H1 (cell line): ENCODE measurements at regions not wholly inside any gene's neighbourhood (a gene's known extent, or its start where the extent isn't known, plus 50 kb on each side); places are given as distances from the start of the nearest gene placed in this dataset.

Source experiments
- CHD1 ChIP-seq: IDR thresholded peaks from 2 replicates; pipeline ENCODE4 v1.6.1; 2012; ENCODE audit warnings: low read depth, low read length, improper control_type of control experiment
- CHD7 ChIP-seq: fragments of 300-600 bp; sonication (generic); IDR thresholded peaks from 2 replicates; pipeline ENCODE4 v1.7.1; 2012; ENCODE audit warnings: low read length, moderate library complexity, mild to moderate bottlenecking, inconsistent platforms; ENCODE audit not compliant: insufficient replicate concordance
- EP300 ChIP-seq, 2 experiments: IDR thresholded peaks; 1 replicate in 1 of 2; 2 replicates in 1 of 2; pipeline ENCODE4 v1.6.1; 2011 to 2012; ENCODE audit warnings: low read depth in 2 of 2, low read length in 2 of 2, mild to moderate bottlenecking in 2 of 2, borderline replicate concordance in 1 of 2, inconsistent platforms in 1 of 2, moderate library complexity in 1 of 2
- EZH2 ChIP-seq: fragments of 200-600 bp; sonication (generic); IDR thresholded peaks from 2 replicates; pipeline ENCODE4 v1.7.1; 2012; ENCODE audit warnings: low read depth, mild to moderate bottlenecking, moderate library complexity, low read length, inconsistent platforms; ENCODE audit not compliant: severe bottlenecking
- MAFK ChIP-seq: IDR thresholded peaks from 2 replicates; pipeline ENCODE4 v1.6.1; 2012; ENCODE audit warnings: low read depth, mild to moderate bottlenecking, improper control_type of control experiment, low read length
- PHF8 ChIP-seq: fragments of 200-600 bp; sonication (generic); conservative IDR thresholded peaks from 2 replicates; pipeline ENCODE4 v1.7.1; 2012; ENCODE audit warnings: low read depth, mild to moderate bottlenecking, inconsistent platforms, low read length, moderate library complexity
- RFX5 ChIP-seq: IDR thresholded peaks from 2 replicates; pipeline ENCODE4 v1.6.1; 2011; ENCODE audit warnings: low read depth, low read length, improper control_type of control experiment, borderline replicate concordance
- TCF12 ChIP-seq: IDR thresholded peaks from 2 replicates; pipeline ENCODE4 v1.6.1; 2011; ENCODE audit warnings: low read depth, mild to moderate bottlenecking, low read length

- TF ChIP-seq CHD7 (no peak), EP300 (IDR thresholded peaks at IDR 0.05; ENCODE audit: borderline replicate concordance in 1 of 2, low read depth in 2 of 2, low read length in 2 of 2) (no peak), MAFK (no peak), EZH2 (no peak), RFX5 (no peak), CHD1 (no peak), PHF8 (no peak), TCF12 (no peak)
These were observed 72.6 kb downstream of the PDE6H start (continued) for GRCh38 chr12:15045451-15045850.
